ENCODE measurements at regions not wholly inside any gene's neighbourhood (a gene's known extent, or its start where the extent isn't known, plus 50 kb on each side); places are given as distances from the start of the nearest gene placed in this dataset.

GRCh38 chr1:82181846-82182245, 381.1 kb downstream of the ADGRL2 start:
- TF ChIP-seq, protein P1, sequence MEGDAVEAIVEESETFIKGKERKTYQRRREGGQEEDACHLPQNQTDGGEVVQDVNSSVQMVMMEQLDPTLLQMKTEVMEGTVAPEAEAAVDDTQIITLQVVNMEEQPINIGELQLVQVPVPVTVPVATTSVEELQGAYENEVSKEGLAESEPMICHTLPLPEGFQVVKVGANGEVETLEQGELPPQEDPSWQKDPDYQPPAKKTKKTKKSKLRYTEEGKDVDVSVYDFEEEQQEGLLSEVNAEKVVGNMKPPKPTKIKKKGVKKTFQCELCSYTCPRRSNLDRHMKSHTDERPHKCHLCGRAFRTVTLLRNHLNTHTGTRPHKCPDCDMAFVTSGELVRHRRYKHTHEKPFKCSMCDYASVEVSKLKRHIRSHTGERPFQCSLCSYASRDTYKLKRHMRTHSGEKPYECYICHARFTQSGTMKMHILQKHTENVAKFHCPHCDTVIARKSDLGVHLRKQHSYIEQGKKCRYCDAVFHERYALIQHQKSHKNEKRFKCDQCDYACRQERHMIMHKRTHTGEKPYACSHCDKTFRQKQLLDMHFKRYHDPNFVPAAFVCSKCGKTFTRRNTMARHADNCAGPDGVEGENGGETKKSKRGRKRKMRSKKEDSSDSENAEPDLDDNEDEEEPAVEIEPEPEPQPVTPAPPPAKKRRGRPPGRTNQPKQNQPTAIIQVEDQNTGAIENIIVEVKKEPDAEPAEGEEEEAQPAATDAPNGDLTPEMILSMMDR (conservative IDR thresholded peaks at IDR 0.05; ENCODE audit: control insufficient read depth, insufficient read depth, low read depth, low read length) = no peak
- DNase-seq (ENCODE audit: low read depth) = no peak

DNA sequence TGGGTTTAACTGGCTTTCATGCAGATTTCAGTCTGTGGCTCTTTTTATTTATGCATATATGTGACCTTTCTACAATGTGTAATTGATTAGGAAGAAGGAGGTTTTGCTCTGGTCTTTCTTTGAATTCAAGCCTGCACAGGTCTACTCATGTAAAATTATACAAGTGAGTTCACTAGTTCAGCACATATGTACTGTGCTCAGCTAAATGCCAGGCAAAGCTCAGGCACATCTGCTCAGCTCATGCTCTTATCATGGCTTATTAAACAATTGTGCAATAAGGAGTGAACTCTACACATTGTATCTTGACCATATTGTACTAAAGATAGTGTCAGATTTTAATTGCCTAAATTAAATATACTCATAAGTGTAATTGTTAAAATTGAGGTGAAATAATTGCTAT, 378.4 kb downstream of the ADGRL2 start:
- H3K4me3 ChIP-seq (ENCODE audit: control insufficient read depth, low read depth, low read length) = no peak overlapping the region
- peak; percentile 4 for DNase-seq (ENCODE audit: low read depth)
- TF ChIP-seq, protein P1 (conservative IDR thresholded peaks at IDR 0.05; ENCODE audit: control insufficient read depth, insufficient read depth, low read depth, low read length) = no peak

More at GRCh38 chr1:82181846-82182245, 381.1 kb downstream of the ADGRL2 start:
- no peak overlapping the region for H3K4me3 ChIP-seq (ENCODE audit: control insufficient read depth, low read depth, low read length)

- TF ChIP-seq, protein P1 (conservative IDR thresholded peaks at IDR 0.05; ENCODE audit: control insufficient read depth, insufficient read depth, low read depth, low read length) = no peak
- H3K4me3 ChIP-seq (ENCODE audit: control insufficient read depth, low read depth, low read length) = no peak overlapping the region
- peak; percentile 57 for DNase-seq (ENCODE audit: low read depth)
Observed at GRCh38 chr1:82177192-82177591, 376.5 kb downstream of the ADGRL2 start.

DNA sequence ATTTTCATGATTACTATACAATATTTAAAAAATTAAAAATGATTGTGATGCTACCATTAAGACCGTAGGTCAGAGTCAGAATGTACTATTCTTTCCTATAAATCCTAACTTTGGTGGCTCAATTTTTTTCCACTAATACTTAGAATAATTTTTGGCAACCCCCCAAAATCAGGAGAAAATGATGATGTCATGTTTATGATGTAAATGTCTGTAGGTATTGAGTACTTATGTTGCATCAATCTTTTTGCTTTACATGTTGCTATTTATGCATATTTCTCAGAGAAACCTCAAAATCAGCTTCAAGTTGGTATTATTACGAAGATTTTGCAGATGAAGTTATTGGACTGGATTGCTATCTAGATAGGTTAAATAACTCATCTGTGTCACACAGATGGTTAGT, 371.2 kb downstream of the ADGRL2 start:
- H3K4me3 ChIP-seq (ENCODE audit: control insufficient read depth, low read depth, low read length) = no peak overlapping the region
- no peak for DNase-seq (ENCODE audit: low read depth)
- TF ChIP-seq, protein P1 (conservative IDR thresholded peaks at IDR 0.05; ENCODE audit: control insufficient read depth, insufficient read depth, low read depth, low read length) = no peak

GRCh38 chr1:82168482-82168881, 367.7 kb downstream of the ADGRL2 start:
- H3K4me3 ChIP-seq (ENCODE audit: control insufficient read depth, low read depth, low read length) = no peak overlapping the region
- TF ChIP-seq, protein P1 (conservative IDR thresholded peaks at IDR 0.05; ENCODE audit: control insufficient read depth, insufficient read depth, low read depth, low read length) = no peak
- no peak for DNase-seq (ENCODE audit: low read depth)

DNA sequence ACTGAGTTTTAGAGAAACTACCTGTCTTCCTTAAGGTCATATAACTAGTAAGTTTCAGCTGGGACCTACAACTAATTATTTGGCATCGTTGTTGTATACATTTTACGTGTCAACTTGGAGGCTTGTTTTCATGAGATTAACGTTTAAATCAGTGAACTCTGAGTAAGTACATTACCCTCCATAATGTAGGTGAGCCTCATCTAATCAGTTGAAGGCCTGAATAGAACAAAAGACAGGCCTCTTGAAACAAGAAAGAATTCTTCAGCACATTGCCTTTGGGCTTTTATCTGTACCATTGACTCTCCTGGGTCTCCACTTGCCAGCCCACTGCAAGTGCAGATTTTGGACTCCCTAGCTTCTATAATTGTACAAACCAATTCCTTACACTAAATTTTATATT, 364.6 kb downstream of the ADGRL2 start:
- TF ChIP-seq, protein P1 (conservative IDR thresholded peaks at IDR 0.05; ENCODE audit: control insufficient read depth, insufficient read depth, low read depth, low read length) = no peak
- DNase-seq (ENCODE audit: low read depth) = no peak
- H3K4me3 ChIP-seq (ENCODE audit: control insufficient read depth, low read depth, low read length) = no peak overlapping the region
